Trophoblast cell (in vitro differentiated cells and primary cell): ENCODE measurements at regions not wholly inside any gene's neighbourhood (a gene's known extent, or its start where the extent isn't known, plus 50 kb on each side); places are given as distances from the start of the nearest gene placed in this dataset.

Experiments
- DNase-seq, 2 donors: peaks; one replicate each; pipeline ENCODE4 v3.0.0-alpha.2; 2016
- H2AFZ ChIP-seq: 2 replicates; pipeline ENCODE4 v1.6.1; 2013; ENCODE audit warnings: low read length, moderate library complexity, mild to moderate bottlenecking; ENCODE audit not compliant: insufficient read depth, poor library complexity
- H2AK5ac ChIP-seq: 2 replicates; pipeline ENCODE4 v1.6.1; 2013; ENCODE audit warnings: mild to moderate bottlenecking, low read length
- H2BK120ac ChIP-seq: 2 replicates; pipeline ENCODE4 v1.6.1; 2013; ENCODE audit warnings: low read length, mild to moderate bottlenecking, moderate library complexity; ENCODE audit not compliant: insufficient read depth, poor library complexity
- H2BK12ac ChIP-seq: 2 replicates; pipeline ENCODE4 v1.6.1; 2013; ENCODE audit warnings: mild to moderate bottlenecking, low read length, moderate library complexity
- H2BK5ac ChIP-seq: 2 replicates; pipeline ENCODE4 v1.6.1; 2013; ENCODE audit warnings: low read length, low read depth, moderate library complexity, mild to moderate bottlenecking; ENCODE audit not compliant: poor library complexity
- H3K14ac ChIP-seq: 2 replicates; pipeline ENCODE4 v1.6.1; 2013; ENCODE audit warnings: mild to moderate bottlenecking, low read length
- H3K18ac ChIP-seq: 2 replicates; pipeline ENCODE4 v1.6.1; 2013; ENCODE audit warnings: mild to moderate bottlenecking, low read length
- H3K23ac ChIP-seq: 2 replicates; pipeline ENCODE4 v1.6.1; 2013; ENCODE audit warnings: low read length
- H3K27ac ChIP-seq: 2 replicates; pipeline ENCODE4 v1.5.1; 2013; ENCODE audit warnings: low read depth, mild to moderate bottlenecking, inconsistent platforms, low read length, moderate library complexity
- H3K27me3 ChIP-seq: 2 replicates; pipeline ENCODE4 v1.6.1; 2013; ENCODE audit warnings: inconsistent platforms, mild to moderate bottlenecking, low read length, moderate library complexity; ENCODE audit not compliant: insufficient read depth
- H3K36me3 ChIP-seq, 2 experiments: 1 replicate in 1 of 2; 2 replicates in 1 of 2; pipeline ENCODE4 v1.6.1; 2013; ENCODE audit warnings: low read length in 2 of 2, mild to moderate bottlenecking in 2 of 2, moderate library complexity in 1 of 2; ENCODE audit not compliant: insufficient read depth in 2 of 2, control insufficient read depth in 1 of 2
- H3K4ac ChIP-seq: 2 replicates; pipeline ENCODE4 v1.6.1; 2013; ENCODE audit warnings: low read depth, mild to moderate bottlenecking, low read length, moderate library complexity
- H3K4me1 ChIP-seq, 2 experiments: 1 replicate in 1 of 2; 2 replicates in 1 of 2; pipeline ENCODE4 v1.6.1; 2013; ENCODE audit warnings: low read length in 2 of 2, mild to moderate bottlenecking in 2 of 2, moderate library complexity in 1 of 2; ENCODE audit not compliant: insufficient read depth in 2 of 2, control insufficient read depth in 1 of 2
- H3K4me2 ChIP-seq: 2 replicates; pipeline ENCODE4 v1.6.1; 2013; ENCODE audit warnings: inconsistent platforms, mild to moderate bottlenecking, low read length, moderate library complexity
- H3K4me3 ChIP-seq: 2 replicates; pipeline ENCODE4 v1.5.1; 2013; ENCODE audit warnings: mild to moderate bottlenecking, low read depth, low read length, inconsistent platforms
- H3K79me1 ChIP-seq: one replicate; pipeline ENCODE4 v1.6.1; 2013; ENCODE audit warnings: low read length
- H3K79me2 ChIP-seq: 2 replicates; pipeline ENCODE4 v1.6.1; 2013; ENCODE audit warnings: low read length, mild to moderate bottlenecking; ENCODE audit not compliant: control insufficient read depth, insufficient read depth, poor library complexity
- H3K9ac ChIP-seq: 2 replicates; pipeline ENCODE4 v1.6.1; 2013; ENCODE audit warnings: mild to moderate bottlenecking, low read length
- H3K9me3 ChIP-seq: 2 replicates; pipeline ENCODE4 v1.6.1; 2013; ENCODE audit warnings: low read depth, mild to moderate bottlenecking, control low read depth, inconsistent platforms, low read length; ENCODE audit not compliant: insufficient read depth
- H4K12ac ChIP-seq: 2 replicates; pipeline ENCODE4 v1.6.1; 2013; ENCODE audit warnings: low read depth, mild to moderate bottlenecking, low read length, moderate library complexity
- H4K8ac ChIP-seq: 2 replicates; pipeline ENCODE4 v1.6.1; 2013; ENCODE audit warnings: low read depth, mild to moderate bottlenecking, low read length, moderate library complexity
- H4K91ac ChIP-seq: one replicate; pipeline ENCODE4 v1.6.1; 2013; ENCODE audit warnings: low read depth, mild to moderate bottlenecking, low read length, moderate library complexity
- WGBS: extraction: QIAGEN DNeasy Blood & Tissue Kit; methylation state at CpG from one replicate; pipeline ENCODE4 v1.1.7; 2013; ENCODE audit warnings: missing lambda C conversion rate; ENCODE audit not compliant: insufficient read length, insufficient coverage; ENCODE audit errors: extremely low coverage; 5-methylcytosine and 5-hydroxymethylcytosine counted together

DNA sequence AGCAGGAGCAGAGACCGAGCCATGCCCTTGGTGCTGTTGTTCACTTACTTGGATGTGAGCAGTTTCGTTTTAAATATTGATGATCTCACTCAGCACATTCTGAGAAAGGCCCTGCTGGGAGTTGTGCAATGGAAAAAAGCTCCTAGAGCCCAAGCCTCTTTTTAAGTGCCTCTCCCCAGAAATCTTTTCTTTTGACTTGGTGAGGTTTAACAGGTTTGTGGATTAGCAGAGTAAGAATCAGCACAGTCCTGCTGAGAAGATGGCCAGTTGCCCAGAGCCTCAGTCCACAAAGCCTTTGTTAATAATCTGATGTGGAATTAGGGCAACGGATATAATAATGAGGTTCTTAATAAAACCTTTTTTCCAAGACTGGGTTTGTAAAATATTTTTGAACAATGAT is 157.5 kb upstream of the ATP6AP2 start:
- H3K36me3 ChIP-seq = no peaks in the 10 kb centered on the region
- no peak overlapping the region for H2AK5ac ChIP-seq
- no peak overlapping the region for H3K27ac ChIP-seq
- H2BK120ac ChIP-seq = no peak overlapping the region
- H3K27me3 ChIP-seq = no peaks in the 10 kb centered on the region
- H4K91ac ChIP-seq = no peak overlapping the region
- H3K4me3 ChIP-seq = no peak overlapping the region
- H3K9me3 ChIP-seq = no peaks in the 10 kb centered on the region
- H3K79me1 ChIP-seq = no peaks in the 10 kb centered on the region
- no peaks in the 10 kb centered on the region for H3K79me2 ChIP-seq
- no peak overlapping the region for H2BK12ac ChIP-seq
- H4K8ac ChIP-seq = no peak overlapping the region
- no peak overlapping the region for H3K4me2 ChIP-seq
- no peak overlapping the region for H2AFZ ChIP-seq
- no peak overlapping the region for H3K18ac ChIP-seq
- H3K4me1 ChIP-seq = peaks cover 6 to 7% of the 10 kb centered on the region in 2 experiments
- H3K9ac ChIP-seq = no peak overlapping the region
- no peak overlapping the region for H3K23ac ChIP-seq
- no peak overlapping the region for H4K12ac ChIP-seq
- no peak overlapping the region for H3K4ac ChIP-seq
- WGBS = no CpG with 5 or more reads among the region's 3 CpGs
- H3K14ac ChIP-seq = no peak overlapping the region
- no peak overlapping the region for H2BK5ac ChIP-seq
- no peak for DNase-seq

DNA sequence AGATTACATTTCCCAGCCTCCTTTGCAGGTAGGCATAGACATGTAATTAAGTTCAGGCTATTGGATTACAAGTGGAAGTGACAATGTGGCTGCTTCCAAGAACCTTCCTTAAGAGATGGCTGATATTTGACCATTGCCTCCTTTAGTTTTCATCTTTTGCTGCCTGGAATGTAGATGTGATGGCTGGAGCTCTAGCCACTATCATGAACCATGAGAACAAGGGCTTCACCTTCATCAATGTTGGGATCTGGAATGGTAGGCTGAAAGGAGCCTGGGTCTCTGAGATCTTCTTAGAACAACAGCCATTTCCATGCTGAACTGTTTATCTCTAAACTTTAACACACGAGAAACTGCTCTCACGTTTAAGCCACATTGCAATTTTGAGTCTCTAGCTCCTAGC is 158.7 kb upstream of the ATP6AP2 start:
- Histone ChIP-seq H3K79me1 (no peaks in the 10 kb centered on the region), H3K23ac (no peak overlapping the region), H2BK120ac (no peak overlapping the region), H3K27me3 (no peaks in the 10 kb centered on the region), H3K18ac (no peak overlapping the region), H3K14ac (no peak overlapping the region), H4K8ac (no peak overlapping the region), H3K79me2 (no peaks in the 10 kb centered on the region), H3K9ac (no peak overlapping the region), H3K4me2 (no peak overlapping the region), H3K4ac (no peak overlapping the region), H4K12ac (no peak overlapping the region), H4K91ac (no peak overlapping the region), H3K4me1 (peaks cover 6 to 7% of the 10 kb centered on the region in 2 experiments), H2AK5ac (no peak overlapping the region), H2BK12ac (no peak overlapping the region), H2BK5ac (no peak overlapping the region), H2AFZ (no peak overlapping the region), H3K27ac (no peak overlapping the region), H3K9me3 (no peaks in the 10 kb centered on the region), H3K4me3 (no peak overlapping the region), H3K36me3 (no peaks in the 10 kb centered on the region)
- no peak for DNase-seq
- WGBS = no CpG with 5 or more reads among the region's 2 CpGs

DNA sequence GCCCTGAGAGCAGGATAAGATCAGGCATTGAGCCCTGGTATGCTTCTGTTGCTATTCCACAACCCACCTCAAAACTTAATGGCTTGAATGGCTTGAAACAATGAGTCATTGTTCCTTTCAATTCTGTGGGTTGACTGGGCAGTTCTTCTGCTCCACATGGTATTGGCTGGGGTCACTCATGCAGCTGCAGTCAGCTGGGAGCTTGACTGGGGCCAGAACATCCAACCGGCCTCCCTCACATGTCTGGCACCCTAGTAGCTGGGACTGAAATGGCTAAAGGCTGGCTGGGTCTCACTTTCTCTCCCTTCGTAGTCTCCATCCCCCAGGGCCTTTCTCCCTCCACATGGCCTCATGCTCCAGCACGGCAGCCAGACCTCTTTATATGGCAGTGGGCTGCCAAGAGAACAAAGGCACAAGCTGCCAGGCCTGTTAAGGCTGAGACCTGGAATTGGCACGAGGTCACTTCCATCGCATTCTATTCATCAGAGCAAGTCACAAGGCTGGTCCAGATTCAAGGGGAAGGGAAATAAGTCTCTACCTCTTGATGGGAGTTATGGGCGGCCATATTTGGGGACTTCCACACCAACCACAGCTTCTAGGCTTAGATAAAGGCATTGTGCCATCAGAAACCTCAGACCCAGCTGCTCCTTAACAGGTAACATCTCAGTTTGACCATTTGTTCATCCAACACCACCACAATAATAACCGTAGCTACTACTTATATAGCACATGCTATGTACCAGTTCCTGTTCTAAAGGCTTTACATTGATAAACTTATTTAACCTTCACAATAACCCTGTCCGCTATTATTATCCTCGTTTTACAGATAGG is 159.7 kb upstream of the ATP6AP2 start:
- no peaks in the 10 kb centered on the region for H3K36me3 ChIP-seq
- H3K27ac ChIP-seq = no peak overlapping the region
- no peak overlapping the region for H3K14ac ChIP-seq
- no peak overlapping the region for H2BK5ac ChIP-seq
- no peaks in the 10 kb centered on the region for H3K79me1 ChIP-seq
- no peak overlapping the region for H2BK120ac ChIP-seq
- no peak overlapping the region for H3K4me2 ChIP-seq
- H2AK5ac ChIP-seq = no peak overlapping the region
- no peak overlapping the region for H2AFZ ChIP-seq
- no peak overlapping the region for H4K8ac ChIP-seq
- H3K4me1 ChIP-seq = peaks cover 6 to 7% of the 10 kb centered on the region in 2 experiments
- H3K4ac ChIP-seq = no peak overlapping the region
- DNase-seq = no peak
- no peaks in the 10 kb centered on the region for H3K27me3 ChIP-seq
- WGBS = no CpG with 5 or more reads among the region's 9 CpGs
- H3K18ac ChIP-seq = no peak overlapping the region
- no peak overlapping the region for H4K12ac ChIP-seq
- no peak overlapping the region for H2BK12ac ChIP-seq
- H3K23ac ChIP-seq = no peak overlapping the region
- H3K9me3 ChIP-seq = no peaks in the 10 kb centered on the region
- H3K79me2 ChIP-seq = no peaks in the 10 kb centered on the region
- no peak overlapping the region for H4K91ac ChIP-seq
- no peak overlapping the region for H3K9ac ChIP-seq
- H3K4me3 ChIP-seq = no peak overlapping the region

DNA sequence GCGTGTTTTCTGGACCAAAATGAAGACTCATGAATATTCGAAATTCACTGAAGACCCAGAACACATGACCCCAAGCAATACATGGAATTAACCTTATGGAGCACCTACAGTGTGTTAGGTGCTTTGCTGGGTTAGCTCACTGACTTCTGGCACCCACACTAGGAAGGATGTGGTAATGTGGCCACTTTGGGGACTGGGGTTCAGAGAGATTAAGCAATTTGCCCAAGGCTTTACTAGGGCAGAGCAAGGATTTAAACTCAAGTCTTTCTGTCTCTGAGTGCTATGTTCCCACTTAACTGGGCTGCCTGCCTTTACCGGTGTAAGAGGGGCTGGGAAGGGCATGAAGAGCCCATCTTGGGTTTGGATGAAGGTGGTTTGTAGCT is 162.0 kb upstream of the ATP6AP2 start:
- H2AK5ac ChIP-seq = no peak overlapping the region
- WGBS = no CpG with 5 or more reads among the region's 3 CpGs
- no peak for DNase-seq

More for the DNA sequence above, 162.0 kb upstream of the ATP6AP2 start:
- Histone ChIP-seq H3K4me2 (no peak overlapping the region), H3K9ac (no peak overlapping the region), H3K79me1 (no peaks in the 10 kb centered on the region), H3K9me3 (no peaks in the 10 kb centered on the region), H2BK12ac (no peak overlapping the region), H3K27ac (no peak overlapping the region), H4K8ac (no peak overlapping the region), H3K4me3 (no peak overlapping the region), H2BK5ac (no peak overlapping the region), H2AFZ (no peak overlapping the region), H4K12ac (no peak overlapping the region), H3K4me1 (peaks cover 10 to 14% of the 10 kb centered on the region in 2 experiments), H3K14ac (no peak overlapping the region), H3K23ac (no peak overlapping the region), H3K79me2 (no peaks in the 10 kb centered on the region), H3K27me3 (no peaks in the 10 kb centered on the region), H3K18ac (no peak overlapping the region), H3K4ac (no peak overlapping the region), H3K36me3 (no peaks in the 10 kb centered on the region), H2BK120ac (no peak overlapping the region), H4K91ac (no peak overlapping the region)
